OCI-LY1 (cell line): ENCODE measurements at regions not wholly inside any gene's neighbourhood (a gene's known extent, or its start where the extent isn't known, plus 50 kb on each side); places are given as distances from the start of the nearest gene placed in this dataset.

Experiments
- EZH2 ChIP-seq: fragments of 200-600 bp; sonication (generic), shearing (Covaris generic); IDR thresholded peaks from 2 replicates; pipeline ENCODE4 v1.8.0; 2017; ENCODE audit warnings: borderline replicate concordance, mixed run types, mild to moderate bottlenecking, antibody characterized with exemption, low read length, moderate library complexity, mixed read lengths
- TF ChIP-seq, protein P1 (sequence below): fragments of 200-600 bp; sonication (generic), shearing (Covaris generic); IDR thresholded peaks from 2 replicates; pipeline ENCODE4 v1.5.1; 2017; ENCODE audit warnings: mild to moderate bottlenecking, antibody characterized with exemption, low read length, moderate library complexity, mixed read lengths

DNA sequence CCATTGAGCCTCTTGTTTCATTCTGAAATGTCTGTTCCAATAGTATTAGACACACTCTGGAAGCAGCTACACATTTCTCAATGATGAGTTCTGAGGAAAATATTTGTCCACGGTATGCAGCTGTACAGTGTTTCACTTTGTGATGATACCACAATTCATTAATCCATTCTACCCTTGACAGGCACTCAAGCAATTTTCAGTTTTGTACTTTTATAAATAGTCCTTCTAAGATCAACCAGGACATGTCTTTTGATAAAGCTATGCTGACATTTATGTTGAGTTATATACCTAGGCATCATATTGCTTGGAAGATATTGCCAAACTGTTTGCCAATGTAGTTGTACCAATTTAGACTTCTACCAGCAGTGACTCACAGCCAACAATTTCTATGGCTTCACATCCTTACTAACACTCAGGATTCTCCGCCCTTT is 165.1 kb upstream of the COL8A1 start:
- TF ChIP-seq EZH2: no peak
- TF ChIP-seq, protein P1, sequence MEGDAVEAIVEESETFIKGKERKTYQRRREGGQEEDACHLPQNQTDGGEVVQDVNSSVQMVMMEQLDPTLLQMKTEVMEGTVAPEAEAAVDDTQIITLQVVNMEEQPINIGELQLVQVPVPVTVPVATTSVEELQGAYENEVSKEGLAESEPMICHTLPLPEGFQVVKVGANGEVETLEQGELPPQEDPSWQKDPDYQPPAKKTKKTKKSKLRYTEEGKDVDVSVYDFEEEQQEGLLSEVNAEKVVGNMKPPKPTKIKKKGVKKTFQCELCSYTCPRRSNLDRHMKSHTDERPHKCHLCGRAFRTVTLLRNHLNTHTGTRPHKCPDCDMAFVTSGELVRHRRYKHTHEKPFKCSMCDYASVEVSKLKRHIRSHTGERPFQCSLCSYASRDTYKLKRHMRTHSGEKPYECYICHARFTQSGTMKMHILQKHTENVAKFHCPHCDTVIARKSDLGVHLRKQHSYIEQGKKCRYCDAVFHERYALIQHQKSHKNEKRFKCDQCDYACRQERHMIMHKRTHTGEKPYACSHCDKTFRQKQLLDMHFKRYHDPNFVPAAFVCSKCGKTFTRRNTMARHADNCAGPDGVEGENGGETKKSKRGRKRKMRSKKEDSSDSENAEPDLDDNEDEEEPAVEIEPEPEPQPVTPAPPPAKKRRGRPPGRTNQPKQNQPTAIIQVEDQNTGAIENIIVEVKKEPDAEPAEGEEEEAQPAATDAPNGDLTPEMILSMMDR: no peak
